Spleen (tissue), 11 donors: ENCODE measurements at regions not wholly inside any gene's neighbourhood (a gene's known extent, or its start where the extent isn't known, plus 50 kb on each side); places are given as distances from the start of the nearest gene placed in this dataset.

Experiments used
- DNase-seq: peaks from one replicate; pipeline ENCODE4 v3.0.0-alpha.2; 2020
- H3K27ac ChIP-seq, 8 donors: fragments of 200-600 bp; sonication (generic) in 7 of 8; 1 replicate in 4 of 8; 2 replicates in 4 of 8; pipeline versions ENCODE4 v1.5.0 to v1.8.0; 2016 to 2021; ENCODE audit warnings: inconsistent platforms in 4 of 8, mild to moderate bottlenecking in 4 of 8, moderate library complexity in 1 of 8
- H3K27me3 ChIP-seq, 7 donors: fragments of 200-600 bp; sonication (generic) in 6 of 7; replicated peaks in 1 of 7; 1 replicate in 4 of 7; 2 replicates in 3 of 7; pipeline versions ENCODE4 v1.5.0 to v1.8.0; 2016 to 2021; ENCODE audit warnings: inconsistent platforms in 3 of 7, mild to moderate bottlenecking in 1 of 7
- H3K36me3 ChIP-seq, 6 donors: fragments of 200-600 bp; sonication (generic) in 5 of 6; 1 replicate in 4 of 6; 2 replicates in 2 of 6; pipeline versions ENCODE4 v1.5.0 to v1.8.0; 2016 to 2021; ENCODE audit warnings: inconsistent platforms in 2 of 6
- H3K4me1 ChIP-seq, 6 donors: fragments of 200-600 bp; sonication (generic) in 5 of 6; 1 replicate in 3 of 6; 2 replicates in 3 of 6; pipeline versions ENCODE4 v1.5.0 to v1.8.0; 2016 to 2021; ENCODE audit warnings: inconsistent platforms in 3 of 6
- H3K4me3 ChIP-seq, 8 donors: fragments of 200-600 bp; sonication (generic) in 7 of 8; 1 replicate in 4 of 8; 2 replicates in 4 of 8; pipeline versions ENCODE4 v1.5.0 to v1.8.0; 2016 to 2021; ENCODE audit warnings: inconsistent platforms in 4 of 8, mild to moderate bottlenecking in 4 of 8, moderate library complexity in 2 of 8
- H3K9me3 ChIP-seq, 8 donors: fragments of 200-600 bp; sonication (generic) in 7 of 8; 1 replicate in 4 of 8; 2 replicates in 4 of 8; pipeline versions ENCODE4 v1.5.0 to v1.8.0; 2016 to 2021; ENCODE audit warnings: inconsistent platforms in 4 of 8
- CTCF ChIP-seq, 11 experiments: fragments of 200-600 bp in 7 of 11; fragments of 450-650 bp in 4 of 11; sonication (generic) in 4 of 11; IDR thresholded peaks in 8 of 11; conservative IDR thresholded peaks in 3 of 11; 1 replicate in 7 of 11; 2 replicates in 4 of 11; pipeline versions ENCODE4 v1.4.0 to v1.8.0; 2016 to 2021; ENCODE audit warnings: antibody characterized with exemption in 11 of 11, inconsistent platforms in 4 of 11, mild to moderate bottlenecking in 1 of 11
- POLR2A ChIP-seq, 3 donors: fragments of 450-650 bp; IDR thresholded peaks; one replicate each; pipeline ENCODE4 v1.5.1; 2017; ENCODE audit warnings: antibody characterized with exemption in 3 of 3, mild to moderate bottlenecking in 1 of 3
- POLR2AphosphoS5 ChIP-seq, 3 donors: sonication (generic); formaldehyde crosslinking; IDR thresholded peaks; one replicate each; pipeline ENCODE4 v1.5.1; 2017; ENCODE audit warnings: antibody characterized with exemption in 3 of 3
- WGBS, 5 donors: extraction: QIAGEN DNeasy Blood & Tissue Kit in 3 of 5; methylation state at CpG; one replicate each; pipeline versions ENCODE4 v1.1.5 to v1.1.7; 2013 to 2018; 5-methylcytosine and 5-hydroxymethylcytosine counted together
- intact Hi-C: fragments of 100-400 bp; cut with DNase I; formaldehyde crosslinking; loops from one replicate; pipeline ENCODE4 v1.15.0; 2023; ENCODE audit warnings: low total_unique reads
- donor health status: healthy with polysubstance abuse.
- donor health status: DM: no; HTN: no; CAD: no; lungs with moderate emphysema.
- donor health status: DM: no; HTN: no; CAD: no.
- donor health status: Bipolar disorder and iron deficiency.
- donor health status: healthy.
- donor health status: DM: no; HTN: no; CAD: no.
- donor health status: DM: yes; HTN: yes; CAD: no.

GRCh38 chr2:123481406-123481805, 543.7 kb upstream of the CNTNAP5 start:
- TF ChIP-seq POLR2AphosphoS5 (IDR thresholded peaks at IDR 0.05) (no peak), POLR2A (IDR thresholded peaks at IDR 0.05) (no peak), CTCF (IDR thresholded peaks at IDR 0.05 in 8 of 11, conservative IDR thresholded peaks at IDR 0.05 in 3 of 11) (no peak)
- Histone ChIP-seq H3K4me3 (no peak overlapping the region), H3K27ac (no peak overlapping the region), H3K9me3 (peaks cover 0 to 12% (median 0%) of the 10 kb centered on the region in 8 donors), H3K4me1 (no peaks in the 10 kb centered on the region), H3K27me3 (no peaks in the 10 kb centered on the region), H3K36me3 (no peaks in the 10 kb centered on the region)
- intact Hi-C loops: no loop called here
- DNase-seq: no peak
- WGBS, 5 donors: 67 to 87% (median 75%) methylated on average over 3 of the region's 3 CpGs

GRCh38 chr2:123485056-123485455, 540.0 kb upstream of the CNTNAP5 start:
- Histone ChIP-seq H3K27ac (no peak overlapping the region), H3K36me3 (no peaks in the 10 kb centered on the region), H3K27me3 (no peaks in the 10 kb centered on the region), H3K9me3 (peaks cover 0 to 12% (median 3%) of the 10 kb centered on the region in 8 donors), H3K4me1 (no peaks in the 10 kb centered on the region), H3K4me3 (no peak overlapping the region)
- no peak for DNase-seq
- 68 to 94% (median 81%) methylated on average over 1 of the region's 1 CpG for WGBS, 5 donors
- TF ChIP-seq POLR2A (IDR thresholded peaks at IDR 0.05) (no peak), POLR2AphosphoS5 (IDR thresholded peaks at IDR 0.05) (no peak), CTCF (IDR thresholded peaks at IDR 0.05 in 8 of 11, conservative IDR thresholded peaks at IDR 0.05 in 3 of 11) (no peak)
- intact Hi-C loops: no loop called here

GRCh38 chr2:123493687-123494086, 531.4 kb upstream of the CNTNAP5 start:
- H3K27me3 ChIP-seq: no peaks in the 10 kb centered on the region
- no peak overlapping the region for H3K27ac ChIP-seq
- intact Hi-C loops: no loop called here
- H3K36me3 ChIP-seq: no peaks in the 10 kb centered on the region
- H3K4me3 ChIP-seq: no peak overlapping the region
- H3K9me3 ChIP-seq: peaks cover 0 to 22% (median 6%) of the 10 kb centered on the region in 8 donors
- H3K4me1 ChIP-seq: no peaks in the 10 kb centered on the region
- WGBS, 5 donors: 80 to 89% (median 85%) methylated on average over 1 of the region's 1 CpG
- TF ChIP-seq POLR2A (IDR thresholded peaks at IDR 0.05): no peak
- no peak for TF ChIP-seq POLR2AphosphoS5 (IDR thresholded peaks at IDR 0.05)
- DNase-seq: no peak

GRCh38 chr2:123495241-123495640, 529.8 kb upstream of the CNTNAP5 start:
- Histone ChIP-seq H3K36me3 (no peaks in the 10 kb centered on the region), H3K27me3 (no peaks in the 10 kb centered on the region), H3K9me3 (peaks cover 0 to 24% (median 8%) of the 10 kb centered on the region in 8 donors), H3K27ac (no peak overlapping the region), H3K4me3 (no peak overlapping the region), H3K4me1 (no peaks in the 10 kb centered on the region)
- intact Hi-C loops: no loop called here
- WGBS, 5 donors: 75 to 89% (median 85%) methylated on average over 3 of the region's 3 CpGs
- TF ChIP-seq POLR2AphosphoS5 (IDR thresholded peaks at IDR 0.05) (no peak), CTCF (IDR thresholded peaks at IDR 0.05 in 8 of 11, conservative IDR thresholded peaks at IDR 0.05 in 3 of 11) (no peak), POLR2A (IDR thresholded peaks at IDR 0.05) (no peak)
- no peak for DNase-seq

GRCh38 chr2:123500346-123500745, 524.7 kb upstream of the CNTNAP5 start:
- Histone ChIP-seq H3K4me3 (no peak overlapping the region), H3K27ac (no peak overlapping the region), H3K4me1 (no peaks in the 10 kb centered on the region), H3K9me3 (peaks cover 0 to 15% (median under 1%) of the 10 kb centered on the region in 8 donors), H3K27me3 (no peaks in the 10 kb centered on the region), H3K36me3 (no peaks in the 10 kb centered on the region)
- TF ChIP-seq POLR2A (IDR thresholded peaks at IDR 0.05) (no peak), CTCF (IDR thresholded peaks at IDR 0.05 in 8 of 11, conservative IDR thresholded peaks at IDR 0.05 in 3 of 11) (no peak), POLR2AphosphoS5 (IDR thresholded peaks at IDR 0.05) (no peak)
- DNase-seq: no peak
- 79 to 85% (median 83%) methylated on average over 1 of the region's 1 CpG for WGBS, 5 donors
- intact Hi-C loops: no loop called here
